OCI-LY7 (cell line): ENCODE measurements at regions not wholly inside any gene's neighbourhood (a gene's known extent, or its start where the extent isn't known, plus 50 kb on each side); places are given as distances from the start of the nearest gene placed in this dataset.

Experiments
- BruUV-seq: library from RNA; stranded (reverse); fragments of 400-500 nt; replicated peaks from 2 replicates; lab custom pipeline; 2021; lab: Mats Ljungman, UMichigan
- CTCF ChIA-PET: fragments of 300-600 bp; sonication (Branson Sonifier 250); formaldehyde crosslinking; loops from one replicate; lab custom pipeline; 2022; ENCODE audit warnings: antibody characterized with exemption; ENCODE audit not compliant: unreplicated experiment; lab: Charles Lee
- POLR2A ChIA-PET: fragments of 300-600 bp; sonication (Branson Sonifier 250); formaldehyde crosslinking; loops from one replicate; lab custom pipeline; 2022; ENCODE audit warnings: antibody characterized with exemption; lab: Charles Lee
- DNase-seq: peaks from one replicate; pipeline ENCODE4 v3.0.0-alpha.2; 2015; ENCODE audit warnings: low spot score
- H2AFZ ChIP-seq: fragments of 200-600 bp; sonication (generic), shearing (Covaris generic); 2 replicates; pipeline ENCODE4 v1.6.1; 2014; ENCODE audit warnings: mild to moderate bottlenecking, antibody characterized with exemption, low read length, moderate library complexity
- H3K27ac ChIP-seq: fragments of 200-600 bp; sonication (generic); 2 replicates; pipeline ENCODE4 v1.5.1; 2014; ENCODE audit warnings: mixed run types, low read depth, mild to moderate bottlenecking, moderate library complexity, low read length, inconsistent platforms; ENCODE audit not compliant: poor library complexity, severe bottlenecking
- H3K36me3 ChIP-seq: fragments of 200-600 bp; sonication (generic); 2 replicates; pipeline ENCODE4 v1.6.1; 2014; ENCODE audit warnings: mild to moderate bottlenecking, antibody characterized with exemption, low read length, moderate library complexity, mixed read lengths; ENCODE audit not compliant: insufficient read depth
- H3K4me1 ChIP-seq: fragments of 200-600 bp; sonication (generic); 2 replicates; pipeline ENCODE4 v1.5.1; 2014; ENCODE audit warnings: mild to moderate bottlenecking, low read length; ENCODE audit not compliant: insufficient read depth, poor library complexity, severe bottlenecking
- H3K4me2 ChIP-seq: fragments of 200-600 bp; sonication (generic); 2 replicates; pipeline ENCODE4 v1.6.1; 2014; ENCODE audit warnings: mild to moderate bottlenecking, low read length
- H3K4me3 ChIP-seq: fragments of 200-600 bp; sonication (generic); 2 replicates; pipeline ENCODE4 v1.5.1; 2014; ENCODE audit warnings: mild to moderate bottlenecking, low read depth, low read length; ENCODE audit not compliant: poor library complexity, severe bottlenecking
- H3K79me2 ChIP-seq: fragments of 200-600 bp; sonication (generic); 2 replicates; pipeline ENCODE4 v1.6.1; 2016; ENCODE audit warnings: low read depth, mild to moderate bottlenecking, low read length, moderate library complexity, mixed read lengths; ENCODE audit not compliant: insufficient read depth
- H3K9me2 ChIP-seq: fragments of 200-600 bp; sonication (generic); 2 replicates; pipeline ENCODE4 v1.6.1; 2016; ENCODE audit warnings: mild to moderate bottlenecking, low read length, mixed read lengths; ENCODE audit not compliant: insufficient read depth
- H3K9me3 ChIP-seq: fragments of 200-600 bp; sonication (generic); 2 replicates; pipeline ENCODE4 v1.6.1; 2014; ENCODE audit warnings: mild to moderate bottlenecking, mixed run types, low read length, mixed read lengths
- H4K20me1 ChIP-seq: fragments of 200-600 bp; sonication (generic); 2 replicates; pipeline ENCODE4 v1.6.1; 2014; ENCODE audit warnings: mild to moderate bottlenecking, antibody characterized with exemption, low read length, moderate library complexity, mixed read lengths; ENCODE audit not compliant: insufficient read depth
- CTCF ChIP-seq: fragments of 200-600 bp; sonication (generic); conservative IDR thresholded peaks from 2 replicates; pipeline ENCODE4 v1.5.1; 2014; ENCODE audit warnings: mild to moderate bottlenecking, antibody characterized with exemption, low read length, moderate library complexity, mixed read lengths
- EZH2phosphoT487 ChIP-seq: fragments of 200-600 bp; sonication (generic); IDR thresholded peaks from 2 replicates; pipeline ENCODE4 v1.6.1; 2018; ENCODE audit warnings: low read depth, borderline replicate concordance, mild to moderate bottlenecking, mixed run types, antibody characterized with exemption, low read length, moderate library complexity, mixed read lengths
- intact Hi-C: fragments of 100-400 bp; cut with micrococcal nuclease; formaldehyde crosslinking; loops from one replicate; pipeline ENCODE4 v1.10.0; 2022; ENCODE audit not compliant: unreplicated experiment

- Histone ChIP-seq H2AFZ (no peak overlapping the region), H3K79me2 (no peaks in the 10 kb centered on the region), H3K27ac (no peak overlapping the region), H4K20me1 (no peaks in the 10 kb centered on the region), H3K9me3 (no peaks in the 10 kb centered on the region), H3K4me2 (no peak overlapping the region), H3K4me1 (no peaks in the 10 kb centered on the region), H3K4me3 (no peak overlapping the region), H3K36me3 (no peaks in the 10 kb centered on the region), H3K9me2 (no peaks in the 10 kb centered on the region)
- intact Hi-C loops = no loop called here
- ChIA-PET CTCF (no interaction called here), POLR2A (no interaction called here)
- no peak for DNase-seq
- no peak for TF ChIP-seq CTCF
- no peak for TF ChIP-seq EZH2phosphoT487
- no TSS peak for BruUV-seq
Observed at GRCh38 chr10:36730316-36730715, 395.1 kb upstream of the ANKRD30A start.

GRCh38 chr10:36728626-36729025, 396.8 kb upstream of the ANKRD30A start:
- H3K36me3 ChIP-seq = no peaks in the 10 kb centered on the region
- H3K4me3 ChIP-seq = no peak overlapping the region
- CTCF ChIA-PET = no interaction called here
- no peaks in the 10 kb centered on the region for H3K9me2 ChIP-seq
- no peak overlapping the region for H3K4me2 ChIP-seq
- TF ChIP-seq EZH2phosphoT487 (no peak), CTCF (no peak)
- H4K20me1 ChIP-seq = no peaks in the 10 kb centered on the region
- DNase-seq = no peak
- POLR2A ChIA-PET = no interaction called here
- no peak overlapping the region for H3K27ac ChIP-seq
- H2AFZ ChIP-seq = no peak overlapping the region
- intact Hi-C loops = loop anchor here (10.0 kb wide), 2 partner anchors 146 to 1094 kb away; no protein-coding TSS in a partner anchor
- H3K79me2 ChIP-seq = no peaks in the 10 kb centered on the region
- no peaks in the 10 kb centered on the region for H3K9me3 ChIP-seq
- BruUV-seq = no TSS peak
- H3K4me1 ChIP-seq = no peaks in the 10 kb centered on the region

GRCh38 chr10:36725581-36726520, 399.5 kb upstream of the ANKRD30A start:
- no peaks in the 10 kb centered on the region for H3K4me1 ChIP-seq
- no peaks in the 10 kb centered on the region for H4K20me1 ChIP-seq
- H2AFZ ChIP-seq = no peak overlapping the region
- POLR2A ChIA-PET = interaction anchor here (0.6 to 0.8 kb wide), 4 partner anchors 13 to 1463 kb away, joined by 3 to 4 read pairs (median 4); no protein-coding TSS in a partner anchor
- DNase-seq = peak; percentile 5
- no peaks in the 10 kb centered on the region for H3K36me3 ChIP-seq
- H3K4me2 ChIP-seq = no peak overlapping the region
- BruUV-seq = no TSS peak
- H3K4me3 ChIP-seq = no peak overlapping the region
- H3K9me3 ChIP-seq = no peaks in the 10 kb centered on the region
- H3K79me2 ChIP-seq = no peaks in the 10 kb centered on the region
- intact Hi-C loops = loop anchor here (10.0 kb wide), 2 partner anchors 149 to 1091 kb away; no protein-coding TSS in a partner anchor
- no peak overlapping the region for H3K27ac ChIP-seq
- no peaks in the 10 kb centered on the region for H3K9me2 ChIP-seq
- CTCF ChIA-PET = no interaction called here
- TF ChIP-seq CTCF = 0 out of 2 replicates have a peak, but pooled peaks have one; percentile 21
- TF ChIP-seq EZH2phosphoT487 = no peak
